Suprapubic skin (tissue), 4 donors: ENCODE measurements at regions not wholly inside any gene's neighbourhood (a gene's known extent, or its start where the extent isn't known, plus 50 kb on each side); places are given as distances from the start of the nearest gene placed in this dataset.

Experiments used
- DNase-seq, 2 donors: peaks; one replicate each; pipeline ENCODE4 v3.0.0-alpha.2; 2019; ENCODE audit warnings: low spot score in 2 of 2
- H3K27ac ChIP-seq: fragments of 200-600 bp; sonication (generic); one replicate; pipeline ENCODE4 v1.5.1; 2019
- H3K27me3 ChIP-seq: fragments of 200-600 bp; sonication (generic); one replicate; pipeline ENCODE4 v1.5.1; 2019
- H3K36me3 ChIP-seq: fragments of 200-600 bp; sonication (generic); one replicate; pipeline ENCODE4 v1.5.1; 2019
- H3K4me1 ChIP-seq: fragments of 200-600 bp; sonication (generic); one replicate; pipeline ENCODE4 v1.5.1; 2019
- H3K4me3 ChIP-seq: fragments of 200-600 bp; sonication (generic); one replicate; pipeline ENCODE4 v1.5.1; 2019; ENCODE audit warnings: mild to moderate bottlenecking
- H3K9me3 ChIP-seq: fragments of 200-600 bp; sonication (generic); one replicate; pipeline ENCODE4 v1.5.1; 2019
- EP300 ChIP-seq: sonication (generic); formaldehyde crosslinking; IDR thresholded peaks from one replicate; pipeline ENCODE4 v1.6.1; 2017; ENCODE audit warnings: antibody characterized with exemption
- POLR2A ChIP-seq, 2 donors: fragments of 450-650 bp; IDR thresholded peaks; one replicate each; pipeline ENCODE4 v1.6.1; 2017; ENCODE audit warnings: antibody characterized with exemption in 2 of 2, mild to moderate bottlenecking in 2 of 2, moderate library complexity in 2 of 2
- POLR2AphosphoS5 ChIP-seq, 3 donors: sonication (generic); formaldehyde crosslinking; IDR thresholded peaks; one replicate each; pipeline ENCODE4 v1.6.1; 2017; ENCODE audit warnings: antibody characterized with exemption in 3 of 3
- WGBS: methylation state at CpG from one replicate; pipeline ENCODE4 v1.1.5; 2018; 5-methylcytosine and 5-hydroxymethylcytosine counted together
- TF ChIP-seq, protein P1 (sequence below), 2 donors: fragments of 200-600 bp in 1 of 2; fragments of 450-650 bp in 1 of 2; sonication (generic) in 1 of 2; IDR thresholded peaks; one replicate each; pipeline ENCODE4 v1.5.1; 2016 to 2019; ENCODE audit warnings: antibody characterized with exemption in 2 of 2, mild to moderate bottlenecking in 1 of 2, moderate library complexity in 1 of 2

DNA sequence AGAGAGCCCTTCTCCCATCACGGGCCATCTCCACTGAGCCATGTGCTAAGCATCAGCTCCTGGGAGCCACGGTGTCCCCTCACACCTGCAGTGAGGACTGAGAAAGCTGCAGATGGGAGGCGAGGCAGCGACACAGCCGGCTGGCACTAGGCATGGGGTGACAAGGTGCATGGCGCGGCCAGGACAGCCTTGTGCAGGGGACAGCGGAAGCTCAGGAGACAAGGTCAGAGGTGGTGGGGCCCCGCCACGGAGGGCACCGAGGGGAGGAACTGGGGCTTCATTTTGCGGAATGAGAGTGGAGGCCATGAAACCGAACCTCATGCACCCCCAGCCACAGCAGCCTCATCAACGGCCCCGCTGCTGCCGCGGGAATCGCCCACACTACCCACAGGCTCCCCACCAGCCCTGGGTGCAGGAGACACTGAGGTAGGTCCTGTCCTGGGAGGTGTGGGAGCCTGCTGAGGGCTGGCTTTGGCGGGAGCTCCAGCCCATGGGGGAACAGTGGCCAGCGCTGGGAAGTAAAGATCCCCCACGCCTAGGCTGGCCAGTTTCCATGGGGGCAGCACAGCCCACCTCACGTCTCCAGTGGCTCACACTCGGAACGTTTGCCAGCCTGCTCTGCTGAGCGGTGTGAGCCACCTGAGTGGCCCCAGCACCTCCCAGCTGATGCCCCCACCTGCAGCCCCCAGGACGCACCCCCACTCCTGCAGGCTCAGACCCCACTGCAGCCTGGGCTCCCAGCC, 71.2 kb upstream of the INSIG1 start:
- Histone ChIP-seq H3K4me1 (peaks cover 5% of the 10 kb centered on the region), H3K27me3 (peaks cover 16% of the 10 kb centered on the region), H3K36me3 (no peaks in the 10 kb centered on the region), H3K27ac (no peak overlapping the region), H3K4me3 (no peak overlapping the region), H3K9me3 (no peaks in the 10 kb centered on the region)
- 88% methylated on average over 5 of the region's 26 CpGs for WGBS
- peak in 1 of 2 donors; percentile 74 for DNase-seq
- TF ChIP-seq, protein P1, sequence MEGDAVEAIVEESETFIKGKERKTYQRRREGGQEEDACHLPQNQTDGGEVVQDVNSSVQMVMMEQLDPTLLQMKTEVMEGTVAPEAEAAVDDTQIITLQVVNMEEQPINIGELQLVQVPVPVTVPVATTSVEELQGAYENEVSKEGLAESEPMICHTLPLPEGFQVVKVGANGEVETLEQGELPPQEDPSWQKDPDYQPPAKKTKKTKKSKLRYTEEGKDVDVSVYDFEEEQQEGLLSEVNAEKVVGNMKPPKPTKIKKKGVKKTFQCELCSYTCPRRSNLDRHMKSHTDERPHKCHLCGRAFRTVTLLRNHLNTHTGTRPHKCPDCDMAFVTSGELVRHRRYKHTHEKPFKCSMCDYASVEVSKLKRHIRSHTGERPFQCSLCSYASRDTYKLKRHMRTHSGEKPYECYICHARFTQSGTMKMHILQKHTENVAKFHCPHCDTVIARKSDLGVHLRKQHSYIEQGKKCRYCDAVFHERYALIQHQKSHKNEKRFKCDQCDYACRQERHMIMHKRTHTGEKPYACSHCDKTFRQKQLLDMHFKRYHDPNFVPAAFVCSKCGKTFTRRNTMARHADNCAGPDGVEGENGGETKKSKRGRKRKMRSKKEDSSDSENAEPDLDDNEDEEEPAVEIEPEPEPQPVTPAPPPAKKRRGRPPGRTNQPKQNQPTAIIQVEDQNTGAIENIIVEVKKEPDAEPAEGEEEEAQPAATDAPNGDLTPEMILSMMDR (IDR thresholded peaks at IDR 0.05) = no peak
- TF ChIP-seq EP300 (no peak), POLR2AphosphoS5 (IDR thresholded peaks at IDR 0.05) (no peak), POLR2A (IDR thresholded peaks at IDR 0.05) (no peak)

DNA sequence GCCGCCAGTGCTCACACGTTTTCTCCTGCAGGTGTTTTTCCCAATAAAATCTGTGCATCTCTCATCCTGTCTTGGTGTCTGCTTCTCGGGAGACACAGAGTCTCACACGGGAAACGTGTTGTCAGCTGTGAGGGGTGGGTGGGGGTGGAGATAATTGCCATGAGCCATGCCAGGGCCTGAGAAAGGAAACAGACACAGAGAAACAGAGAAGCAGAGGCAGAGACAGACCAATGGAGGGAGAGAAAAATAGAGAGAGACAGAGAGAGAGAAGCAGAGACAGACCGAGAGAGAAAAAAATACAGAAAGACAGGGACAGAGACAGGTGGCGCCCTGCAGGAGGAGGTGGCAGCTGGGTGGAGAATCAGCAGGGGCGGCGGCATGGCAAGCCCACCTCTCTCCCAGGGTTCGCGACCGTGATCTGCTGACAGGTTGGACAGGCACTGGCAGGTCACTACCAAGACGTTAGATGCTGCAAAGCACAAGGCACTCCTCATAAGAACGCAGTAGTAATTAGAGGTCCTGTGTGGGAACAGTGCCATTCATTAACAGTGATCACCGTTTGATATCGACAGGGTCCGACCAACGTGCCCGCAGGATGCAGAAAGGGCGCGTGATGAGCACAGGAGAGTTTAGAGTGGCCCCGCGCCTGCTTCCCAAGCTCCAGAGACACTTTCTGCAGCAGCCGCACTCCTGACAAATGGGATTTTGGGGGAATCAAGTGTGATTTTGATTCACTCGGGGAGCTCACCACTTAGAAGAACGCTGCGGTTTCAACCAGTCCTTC, 70.5 kb upstream of the INSIG1 start:
- H3K27ac ChIP-seq = no peak overlapping the region
- no peak for DNase-seq
- H3K4me1 ChIP-seq = peaks cover 5% of the 10 kb centered on the region
- H3K9me3 ChIP-seq = no peaks in the 10 kb centered on the region
- no peak overlapping the region for H3K4me3 ChIP-seq
- WGBS = 67% methylated on average over 26 of the region's 27 CpGs
- peaks cover 16% of the 10 kb centered on the region for H3K27me3 ChIP-seq
- TF ChIP-seq POLR2A (IDR thresholded peaks at IDR 0.05) (no peak), POLR2AphosphoS5 (IDR thresholded peaks at IDR 0.05) (no peak), EP300 (no peak)
- TF ChIP-seq, protein P1 (IDR thresholded peaks at IDR 0.05) = no peak
- no peaks in the 10 kb centered on the region for H3K36me3 ChIP-seq

DNA sequence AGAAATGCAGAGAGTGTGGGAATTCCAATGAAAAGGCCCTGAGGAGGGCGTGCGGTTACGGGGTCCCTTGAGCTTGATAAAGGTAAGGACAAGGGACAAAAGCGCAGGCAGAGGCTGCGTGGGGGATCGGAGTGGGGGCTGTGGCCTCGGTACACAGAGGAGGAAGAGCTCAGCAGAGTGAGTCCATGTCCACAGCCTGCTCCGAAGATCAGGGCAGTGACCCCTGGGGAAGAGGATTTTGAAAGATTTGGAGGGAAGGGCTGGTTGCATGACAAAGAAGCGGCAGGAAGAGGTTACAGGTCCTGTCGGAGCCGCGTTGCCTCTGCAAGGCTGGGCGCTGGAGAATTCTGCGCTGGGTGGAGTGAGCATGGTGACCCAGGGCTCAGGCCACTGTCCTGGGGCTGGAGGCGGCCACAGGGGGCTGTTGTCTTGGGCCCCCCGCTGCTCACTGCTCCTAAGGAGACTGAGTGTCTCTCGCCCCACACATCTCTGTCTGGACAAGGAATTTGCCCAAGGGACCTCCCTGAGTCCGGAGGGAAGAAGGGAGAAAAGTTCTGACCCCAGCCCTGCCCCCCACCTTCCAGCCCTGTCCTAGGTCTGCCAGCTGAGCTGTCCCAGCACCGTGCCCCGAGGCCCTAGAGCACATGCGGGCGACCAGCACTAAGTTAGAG, 69.8 kb upstream of the INSIG1 start:
- Histone ChIP-seq H3K27me3 (peaks cover 16% of the 10 kb centered on the region), H3K27ac (no peak overlapping the region)

DNA sequence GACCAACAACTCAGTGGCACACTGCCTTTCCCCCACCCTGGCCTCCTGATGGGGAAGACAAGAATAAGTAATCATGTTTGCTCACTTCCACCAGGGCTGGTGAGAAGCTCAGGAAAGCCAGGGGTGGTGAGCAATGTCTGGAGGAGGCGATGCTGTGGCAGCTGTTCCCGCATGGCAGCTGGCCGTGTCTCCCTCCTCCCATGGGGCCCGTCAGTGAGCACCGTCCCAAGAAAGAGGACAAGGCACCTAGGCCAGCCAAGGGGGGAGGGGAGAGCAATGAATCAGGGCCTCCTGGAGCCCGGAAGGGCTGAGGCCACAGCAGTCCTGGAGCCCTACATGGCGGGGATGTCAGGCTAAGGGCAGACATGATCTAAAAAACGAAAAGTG, 69.2 kb upstream of the INSIG1 start:
- 85% methylated on average over 8 of the region's 8 CpGs for WGBS
- H3K27me3 ChIP-seq = peaks cover 16% of the 10 kb centered on the region
- H3K27ac ChIP-seq = no peak overlapping the region
- H3K36me3 ChIP-seq = no peaks in the 10 kb centered on the region
- no peak overlapping the region for H3K4me3 ChIP-seq
- DNase-seq = no peak
- no peaks in the 10 kb centered on the region for H3K9me3 ChIP-seq
- TF ChIP-seq POLR2A (IDR thresholded peaks at IDR 0.05) = no peak
- TF ChIP-seq, protein P1 (IDR thresholded peaks at IDR 0.05) = no peak
- TF ChIP-seq EP300 = no peak
- TF ChIP-seq POLR2AphosphoS5 (IDR thresholded peaks at IDR 0.05) = no peak
- H3K4me1 ChIP-seq = peaks cover 5% of the 10 kb centered on the region

More for the DNA sequence above, 69.8 kb upstream of the INSIG1 start:
- no peaks in the 10 kb centered on the region for H3K36me3 ChIP-seq
- DNase-seq = no peak
- WGBS = 88% methylated on average over 15 of the region's 22 CpGs
- H3K4me1 ChIP-seq = peaks cover 5% of the 10 kb centered on the region
- H3K4me3 ChIP-seq = no peak overlapping the region
- no peak for TF ChIP-seq EP300
- TF ChIP-seq POLR2AphosphoS5 (IDR thresholded peaks at IDR 0.05) = no peak
- no peak for TF ChIP-seq POLR2A (IDR thresholded peaks at IDR 0.05)
- TF ChIP-seq, protein P1 (IDR thresholded peaks at IDR 0.05) = no peak
- H3K9me3 ChIP-seq = no peaks in the 10 kb centered on the region

DNA sequence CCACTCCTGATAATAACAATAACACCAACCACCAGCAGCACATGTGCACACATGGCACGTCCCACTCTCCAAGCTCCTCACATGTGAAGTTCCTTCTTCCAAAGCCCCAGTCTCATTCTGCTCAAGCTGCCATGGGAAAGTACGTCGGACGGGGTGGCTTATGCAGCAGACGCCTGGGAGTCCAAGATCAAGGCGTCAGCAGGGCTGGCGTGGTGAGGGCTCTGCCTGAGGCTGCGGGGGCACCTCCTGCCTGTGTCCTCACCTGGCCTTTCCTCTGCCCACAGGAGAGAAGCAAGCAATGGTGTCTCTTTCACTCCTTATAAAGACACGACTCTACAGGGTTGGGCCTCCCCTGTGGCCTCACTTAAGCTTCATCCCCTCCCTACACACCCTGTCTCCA, 68.8 kb upstream of the INSIG1 start:
- Histone ChIP-seq H3K4me3 (no peak overlapping the region), H3K4me1 (peaks cover 5% of the 10 kb centered on the region), H3K27me3 (peaks cover 16% of the 10 kb centered on the region), H3K9me3 (no peaks in the 10 kb centered on the region), H3K27ac (no peak overlapping the region), H3K36me3 (no peaks in the 10 kb centered on the region)
- no peak for DNase-seq
- no peak for TF ChIP-seq POLR2AphosphoS5 (IDR thresholded peaks at IDR 0.05)
- WGBS = 92% methylated on average over 9 of the region's 9 CpGs
